ENCODE measurements at regions not wholly inside any gene's neighbourhood (a gene's known extent, or its start where the extent isn't known, plus 50 kb on each side); places are given as distances from the start of the nearest gene placed in this dataset.

DNA sequence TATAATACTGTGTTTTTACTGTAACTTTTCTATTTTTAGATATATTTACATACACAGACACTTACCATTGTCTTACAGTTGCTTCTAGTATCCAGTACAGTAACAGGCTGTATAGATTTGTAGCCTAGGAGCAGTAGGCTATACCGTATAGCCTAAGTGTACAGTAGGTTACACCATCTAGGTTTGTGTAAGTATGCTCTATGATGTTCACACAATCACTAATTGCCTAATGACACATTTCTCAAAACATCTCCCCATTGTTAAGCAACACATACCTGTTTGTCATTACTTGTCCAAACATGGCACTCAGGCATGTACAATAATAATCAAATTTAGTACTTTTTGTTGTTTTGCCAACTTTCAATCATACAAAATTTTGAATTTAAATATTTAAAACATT lies 757.3 kb downstream of the DOK5 start:
- ChIA-PET CTCF (no interaction called here), POLR2A (no interaction called here)
- no peaks in the 10 kb centered on the region for H3K27me3 ChIP-seq (replicated peaks; ENCODE audit: control insufficient read depth, insufficient read depth, low read length)
- Mint-ChIP-seq H3K27me3 (ENCODE audit: insufficient read depth, unreplicated experiment) (no peaks in the 10 kb centered on the region), H3K36me3 (ENCODE audit: insufficient read depth, unreplicated experiment) (no peaks in the 10 kb centered on the region), H3K4me1 (ENCODE audit: low read depth, unreplicated experiment) (no peaks in the 10 kb centered on the region), H3K27ac (ENCODE audit: unreplicated experiment) (no peak overlapping the region), H3K4me3 (ENCODE audit: unreplicated experiment) (no peak overlapping the region), H3K9me3 (ENCODE audit: unreplicated experiment) (no peaks in the 10 kb centered on the region)
- BruUV-seq (replicated peaks), result no TSS peak
- no peaks in the 10 kb centered on the region for H3K36me3 ChIP-seq (ENCODE audit: control insufficient read depth, insufficient read depth, low read length)
- H3K4me3 ChIP-seq (ENCODE audit: low read depth, low read length), result no peak overlapping the region
- no peak for TF ChIP-seq CTCF (IDR thresholded peaks at IDR 0.05; ENCODE audit: insufficient read depth in 1 of 2, low read depth in 1 of 2, low read length in 1 of 2, severe bottlenecking in 1 of 2, unreplicated experiment in 1 of 2)
- H3K4me1 ChIP-seq, result no peaks in the 10 kb centered on the region
- intact Hi-C loops (cut with micrococcal nuclease; ENCODE audit: unreplicated experiment), result no loop called here
- no peak for DNase-seq
- no peaks in the 10 kb centered on the region; the same call in 1 of the 2 replicates for H3K9me3 ChIP-seq

- H3K4me1 Mint-ChIP-seq (ENCODE audit: low read depth, unreplicated experiment), result no peaks in the 10 kb centered on the region
- intact Hi-C loops (cut with micrococcal nuclease; ENCODE audit: unreplicated experiment), result no loop called here
Observed at GRCh38 chr20:55229451-55229850, 754.1 kb downstream of the DOK5 start.

GRCh38 chr20:55216525-55217242 lies 741.3 kb downstream of the DOK5 start:
- H3K36me3 Mint-ChIP-seq (ENCODE audit: insufficient read depth, unreplicated experiment), result no peaks in the 10 kb centered on the region
- intact Hi-C loops (cut with micrococcal nuclease; ENCODE audit: unreplicated experiment), result no loop called here
- no peaks in the 10 kb centered on the region for H3K27me3 Mint-ChIP-seq (ENCODE audit: insufficient read depth, unreplicated experiment)
- TF ChIP-seq CTCF (IDR thresholded peaks at IDR 0.05; ENCODE audit: insufficient read depth in 1 of 2, low read depth in 1 of 2, low read length in 1 of 2, severe bottlenecking in 1 of 2, unreplicated experiment in 1 of 2), result no peak
- no peaks in the 10 kb centered on the region for H3K4me1 ChIP-seq
- H3K4me1 Mint-ChIP-seq (ENCODE audit: low read depth, unreplicated experiment), result no peaks in the 10 kb centered on the region
- H3K27ac Mint-ChIP-seq (ENCODE audit: unreplicated experiment), result no peak overlapping the region
- no peaks in the 10 kb centered on the region for H3K9me3 Mint-ChIP-seq (ENCODE audit: unreplicated experiment)
- no TSS peak for BruUV-seq (replicated peaks)
- H3K36me3 ChIP-seq (ENCODE audit: control insufficient read depth, insufficient read depth, low read length), result no peaks in the 10 kb centered on the region
- H3K27me3 ChIP-seq (replicated peaks; ENCODE audit: control insufficient read depth, insufficient read depth, low read length), result no peaks in the 10 kb centered on the region
- H3K4me3 Mint-ChIP-seq (ENCODE audit: unreplicated experiment), result no peak overlapping the region
- H3K9me3 ChIP-seq, result no peaks in the 10 kb centered on the region; the same call in 1 of the 2 replicates
- no peak overlapping the region for H3K4me3 ChIP-seq (ENCODE audit: low read depth, low read length)
- ChIA-PET CTCF (no interaction called here), POLR2A (no interaction called here)
- DNase-seq, result no peak

More at GRCh38 chr20:55229451-55229850, 754.1 kb downstream of the DOK5 start:
- CTCF ChIA-PET, result interaction anchor here (0.6 kb wide), 1 partner anchor 409 kb away, joined by 4 read pairs; no protein-coding TSS in a partner anchor
- H3K27ac Mint-ChIP-seq (ENCODE audit: unreplicated experiment), result no peak overlapping the region
- H3K9me3 Mint-ChIP-seq (ENCODE audit: unreplicated experiment), result peaks cover 16% of the 10 kb centered on the region
- H3K4me3 Mint-ChIP-seq (ENCODE audit: unreplicated experiment), result no peak overlapping the region
- no peak for DNase-seq
- H3K27me3 Mint-ChIP-seq (ENCODE audit: insufficient read depth, unreplicated experiment), result no peaks in the 10 kb centered on the region
- POLR2A ChIA-PET, result no interaction called here
- no peak overlapping the region for H3K4me3 ChIP-seq (ENCODE audit: low read depth, low read length)
- no peaks in the 10 kb centered on the region for H3K4me1 ChIP-seq
- H3K36me3 Mint-ChIP-seq (ENCODE audit: insufficient read depth, unreplicated experiment), result no peaks in the 10 kb centered on the region
- TF ChIP-seq CTCF (IDR thresholded peaks at IDR 0.05; ENCODE audit: insufficient read depth in 1 of 2, low read depth in 1 of 2, low read length in 1 of 2, severe bottlenecking in 1 of 2, unreplicated experiment in 1 of 2), result no peak
- peaks cover 7% of the 10 kb centered on the region for H3K9me3 ChIP-seq
- H3K27me3 ChIP-seq (replicated peaks; ENCODE audit: control insufficient read depth, insufficient read depth, low read length), result no peaks in the 10 kb centered on the region
- no TSS peak for BruUV-seq (replicated peaks)
- no peaks in the 10 kb centered on the region for H3K36me3 ChIP-seq (ENCODE audit: control insufficient read depth, insufficient read depth, low read length)

All from Caco-2 (cell line).